AG20443 (cell line): ENCODE measurements at regions not wholly inside any gene's neighbourhood (a gene's known extent, or its start where the extent isn't known, plus 50 kb on each side); places are given as distances from the start of the nearest gene placed in this dataset.
"Not testable (repeated sequence)": the region's sequence is repeated elsewhere in the genome, so short reads cannot be mapped to it uniquely, and the experiment has no call there.

ENCODE experiments used
- DNase-seq: peaks from one replicate; pipeline ENCODE4 v3.0.0; 2012; ENCODE audit warnings: low spot score, mixed read lengths

DNA sequence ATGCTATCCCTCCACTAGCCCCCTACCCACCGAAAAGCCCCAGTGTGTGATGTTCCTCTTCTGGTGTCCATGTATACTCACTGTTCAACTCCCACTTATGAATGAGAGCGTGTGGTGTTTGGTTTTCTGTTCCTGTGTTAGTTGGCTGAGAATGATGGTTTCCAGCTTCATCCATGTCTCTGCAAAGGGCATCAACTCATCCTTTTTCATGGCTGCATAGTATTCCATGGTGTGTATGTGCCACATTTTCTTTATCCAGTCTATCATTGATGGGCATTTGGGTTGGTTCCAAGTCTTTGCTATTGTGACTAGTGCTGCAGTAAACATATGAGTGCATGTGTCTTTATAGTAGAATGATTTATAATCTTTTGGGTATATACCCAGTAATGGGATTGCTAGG is 599.3 kb upstream of the B3GAT1 start:
- not testable (repeated sequence) for DNase-seq

DNA sequence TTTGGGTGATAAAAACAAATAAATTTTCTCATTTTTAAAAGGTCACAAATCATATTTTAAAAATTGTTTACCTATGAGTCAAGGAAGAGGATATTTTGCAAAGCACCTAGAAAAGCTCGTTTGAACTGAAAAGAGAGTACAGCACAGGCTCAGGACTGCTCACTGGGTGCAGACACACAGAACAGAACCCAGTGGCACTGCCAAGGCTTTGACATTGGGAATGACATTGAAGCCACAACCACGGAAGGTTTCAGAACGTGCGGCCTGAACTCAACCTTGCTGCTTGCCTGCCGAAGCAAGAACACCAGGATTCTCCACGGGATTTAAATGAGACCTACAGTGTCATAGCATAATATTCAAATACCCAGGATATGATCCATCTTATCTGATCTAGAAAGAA is 597.1 kb upstream of the B3GAT1 start:
- no peak for DNase-seq

DNA sequence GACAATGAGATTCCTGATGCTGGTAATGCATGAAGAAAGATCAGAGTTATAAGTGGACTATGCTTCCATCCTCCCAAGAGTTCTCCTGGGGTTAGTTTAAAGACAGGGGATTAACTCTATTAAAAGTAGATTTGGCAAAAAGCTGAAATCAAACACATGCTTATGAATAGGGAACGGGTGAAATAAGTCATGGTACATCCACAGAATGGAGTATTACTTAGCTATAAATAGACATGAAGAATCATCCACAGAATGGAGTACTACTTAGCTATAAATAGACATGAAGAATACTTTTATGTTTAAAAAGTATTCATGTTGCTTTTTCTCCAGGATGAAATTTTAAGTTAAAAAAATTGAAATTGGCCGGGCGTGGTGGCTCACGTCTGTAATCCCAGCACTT is 596.4 kb upstream of the B3GAT1 start:
- DNase-seq, result no peak

DNA sequence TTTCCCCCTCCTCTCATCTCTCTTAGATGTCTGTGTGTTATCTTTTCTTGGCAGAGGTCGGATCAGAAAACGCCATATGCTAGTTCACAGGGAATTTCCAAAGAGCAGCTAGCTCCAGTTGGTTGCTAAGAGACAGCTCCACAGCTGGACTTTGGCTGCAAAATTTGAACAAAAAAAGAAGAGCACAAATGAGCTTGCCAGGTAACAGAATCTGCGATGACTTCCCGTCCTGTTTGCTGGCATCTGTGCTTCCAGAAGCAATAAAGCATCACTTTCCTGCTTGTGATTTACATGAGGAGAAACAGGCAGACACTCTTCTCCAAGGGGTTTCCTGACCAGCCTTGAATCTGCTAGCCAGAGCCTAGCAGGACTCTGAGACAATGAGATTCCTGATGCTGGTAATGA is 596.0 kb upstream of the B3GAT1 start:
- DNase-seq, result no peak

DNA sequence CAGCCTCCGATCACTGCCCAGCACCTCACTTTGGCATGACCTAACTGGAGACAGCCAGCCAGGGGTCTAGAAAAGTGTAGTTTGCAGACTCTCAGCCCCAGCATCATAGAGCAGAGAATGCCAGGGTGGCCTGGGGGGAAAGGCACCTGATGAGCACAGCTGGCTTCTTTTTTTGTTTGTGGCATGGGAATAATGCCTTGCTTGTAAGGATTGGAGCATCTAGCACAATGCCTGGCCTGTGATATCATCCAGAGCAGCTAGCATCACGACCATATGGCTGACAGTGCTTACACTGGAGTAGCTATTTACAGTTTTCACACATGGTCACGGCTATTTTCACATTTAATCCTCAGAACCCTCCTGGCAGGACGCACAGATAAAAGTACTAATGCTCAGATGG is 594.8 kb upstream of the B3GAT1 start:
- DNase-seq, result no peak

DNA sequence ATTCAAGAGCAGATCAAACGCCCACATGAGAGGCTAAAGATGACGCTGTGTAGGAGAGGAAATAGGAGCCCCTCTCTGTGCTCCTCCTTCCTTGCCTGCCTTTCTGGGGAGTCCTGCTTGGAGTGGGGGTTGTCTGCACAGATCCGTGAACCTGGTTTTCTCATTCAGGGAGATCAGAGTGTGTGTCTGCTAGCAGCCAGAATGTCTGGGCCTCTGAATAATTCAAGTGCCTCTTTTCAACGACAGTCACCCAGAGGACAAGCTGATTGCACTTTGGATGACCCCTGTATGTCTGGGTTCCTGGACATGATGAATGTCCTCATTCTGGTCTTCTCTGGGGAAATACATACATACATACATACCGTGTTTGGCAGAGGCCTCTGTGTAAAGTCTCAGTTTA is 592.5 kb upstream of the B3GAT1 start:
- DNase-seq, result no peak

DNA sequence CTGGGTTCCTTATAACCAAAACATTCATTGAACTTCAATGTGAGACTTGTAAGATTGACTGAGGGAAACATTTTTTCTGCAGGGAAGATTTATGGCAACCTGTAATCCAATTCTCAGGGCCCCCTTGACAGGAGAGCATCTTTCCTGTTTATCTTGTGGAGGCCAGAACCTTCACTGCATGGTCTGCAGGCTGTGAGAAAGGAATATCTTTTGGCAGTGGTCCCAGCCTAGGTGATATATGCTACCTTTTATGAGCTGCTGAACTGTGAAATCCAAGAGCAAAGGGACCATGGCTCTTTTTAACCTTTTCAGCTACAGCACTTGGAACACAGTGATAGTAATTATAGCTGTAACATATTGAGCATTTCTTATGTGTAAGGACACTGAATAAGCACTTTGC is 590.2 kb upstream of the B3GAT1 start:
- no peak for DNase-seq

DNA sequence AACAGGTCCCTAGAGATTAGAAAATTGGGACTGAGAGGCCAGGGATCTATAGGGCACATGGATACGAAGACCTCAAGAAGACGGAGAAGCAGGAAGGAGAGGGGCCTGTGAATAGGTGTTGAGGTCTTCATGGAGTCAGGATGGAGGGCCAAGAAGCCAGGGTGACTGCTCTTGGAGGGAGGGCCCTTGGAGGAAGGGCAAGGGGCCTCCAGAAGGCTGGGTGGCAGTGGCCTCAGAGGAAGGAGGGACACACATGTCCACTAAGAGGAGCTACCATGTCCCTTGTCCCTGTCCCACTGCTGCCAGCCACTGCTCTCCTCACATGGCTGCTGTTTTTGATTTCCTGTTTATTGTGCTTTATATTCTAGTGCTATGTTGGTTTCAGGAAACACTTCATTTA is 589.5 kb upstream of the B3GAT1 start:
- no peak for DNase-seq

DNA sequence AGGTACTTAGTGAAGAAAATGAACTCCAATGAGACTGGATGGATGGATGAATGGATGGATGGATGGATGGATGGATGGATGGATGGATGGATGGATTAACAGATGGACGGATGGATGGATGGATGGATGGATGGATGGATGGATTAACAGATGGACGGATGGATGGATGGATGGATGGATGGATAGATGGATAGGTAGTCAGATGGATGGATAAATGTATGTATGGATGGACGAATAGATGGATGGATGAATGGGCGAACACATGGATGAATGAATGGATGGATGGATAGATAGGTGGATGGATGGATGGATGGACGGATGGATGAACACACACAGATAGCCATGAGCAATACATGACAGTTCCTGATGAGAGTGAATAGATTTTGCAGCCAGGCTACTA is 589.0 kb upstream of the B3GAT1 start:
- DNase-seq, result not testable (repeated sequence)

DNA sequence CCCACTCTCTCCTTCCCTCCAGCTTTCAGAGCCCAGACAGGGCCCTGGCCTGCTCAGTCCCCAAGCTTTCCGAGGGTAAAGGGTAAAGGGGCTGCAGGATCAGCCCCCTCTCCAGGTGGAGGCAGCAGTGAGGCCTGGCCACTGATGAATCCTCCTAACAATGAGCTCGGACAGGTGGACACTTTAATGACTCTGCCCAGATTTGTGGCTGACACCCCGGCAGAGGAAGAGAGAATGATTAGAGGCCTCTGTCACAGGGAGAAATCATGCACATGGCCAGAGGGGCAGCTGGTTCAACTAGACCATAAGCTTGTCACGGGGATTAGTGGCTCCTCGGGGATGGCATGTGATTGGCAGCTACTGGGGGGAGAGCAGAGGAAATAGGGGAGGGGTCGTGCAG is 587.5 kb upstream of the B3GAT1 start:
- no peak for DNase-seq

DNA sequence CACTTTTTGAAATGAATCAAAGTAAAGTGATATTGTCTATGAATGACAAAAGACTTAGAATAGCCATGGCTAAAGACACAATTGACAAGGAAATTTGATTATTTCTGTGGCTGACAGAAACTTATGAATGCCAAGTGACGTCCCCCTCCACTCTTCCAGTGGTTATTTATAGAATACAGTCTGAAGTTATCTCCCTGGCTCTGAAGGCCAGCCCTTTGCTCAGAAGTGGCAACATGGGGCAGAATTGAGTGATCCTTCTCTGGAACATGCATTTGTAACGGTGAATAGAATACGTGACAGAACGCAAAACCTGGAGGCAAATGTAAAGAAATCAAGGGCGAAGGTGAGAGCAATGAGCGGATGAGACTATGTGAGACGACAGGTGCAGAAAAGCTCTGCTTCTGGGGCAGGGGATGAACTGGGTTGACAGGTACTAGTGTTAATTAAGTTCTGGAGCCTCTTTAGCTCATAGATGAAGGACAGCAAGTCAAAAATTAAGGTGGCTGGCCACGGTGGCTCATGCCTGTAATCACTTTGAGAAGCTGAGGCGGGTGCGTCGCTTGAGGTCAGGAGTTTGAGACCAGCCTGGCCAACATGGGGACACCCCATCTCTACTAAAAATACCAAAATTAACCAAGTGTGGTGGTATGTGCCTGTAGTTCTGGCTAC is 585.7 kb upstream of the B3GAT1 start:
- no peak for DNase-seq

DNA sequence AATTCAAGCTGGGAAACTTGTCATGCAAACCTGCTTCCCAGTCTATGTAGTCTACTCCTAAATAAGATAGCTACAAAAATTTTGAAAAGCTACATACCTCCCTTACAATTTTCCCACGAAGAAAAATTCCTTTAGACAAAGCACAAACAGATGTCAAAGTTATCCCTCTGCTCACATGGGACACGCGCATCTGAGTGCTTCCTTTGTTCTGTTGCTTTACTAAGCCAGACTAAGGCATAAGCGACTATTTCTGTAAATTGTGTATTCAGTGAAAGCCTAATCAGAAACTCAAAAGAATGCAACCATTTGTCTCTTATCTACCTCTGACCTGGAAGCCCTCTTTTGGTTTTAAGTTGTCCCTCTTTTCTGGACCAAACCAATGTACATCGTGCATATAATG is 583.7 kb upstream of the B3GAT1 start:
- DNase-seq, result no peak

DNA sequence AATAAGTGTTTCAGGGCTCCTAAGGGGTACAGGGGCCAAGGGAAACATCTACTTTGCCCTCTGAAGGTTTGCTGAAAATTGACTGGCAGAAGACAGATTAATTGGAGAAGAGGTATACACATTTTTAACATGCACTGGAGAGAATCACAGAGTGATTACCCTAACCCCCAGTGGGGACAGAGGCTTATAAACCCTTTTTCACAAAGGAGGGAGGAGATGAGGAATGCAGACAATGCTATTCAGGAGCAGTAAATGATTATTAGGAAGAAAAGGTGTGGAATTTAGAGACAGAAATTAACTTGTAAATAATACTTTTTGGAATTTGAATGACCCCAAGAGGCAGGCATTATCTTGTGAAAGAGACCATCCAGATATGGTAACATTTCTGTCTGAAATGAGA is 582.4 kb upstream of the B3GAT1 start:
- DNase-seq, result no peak

DNA sequence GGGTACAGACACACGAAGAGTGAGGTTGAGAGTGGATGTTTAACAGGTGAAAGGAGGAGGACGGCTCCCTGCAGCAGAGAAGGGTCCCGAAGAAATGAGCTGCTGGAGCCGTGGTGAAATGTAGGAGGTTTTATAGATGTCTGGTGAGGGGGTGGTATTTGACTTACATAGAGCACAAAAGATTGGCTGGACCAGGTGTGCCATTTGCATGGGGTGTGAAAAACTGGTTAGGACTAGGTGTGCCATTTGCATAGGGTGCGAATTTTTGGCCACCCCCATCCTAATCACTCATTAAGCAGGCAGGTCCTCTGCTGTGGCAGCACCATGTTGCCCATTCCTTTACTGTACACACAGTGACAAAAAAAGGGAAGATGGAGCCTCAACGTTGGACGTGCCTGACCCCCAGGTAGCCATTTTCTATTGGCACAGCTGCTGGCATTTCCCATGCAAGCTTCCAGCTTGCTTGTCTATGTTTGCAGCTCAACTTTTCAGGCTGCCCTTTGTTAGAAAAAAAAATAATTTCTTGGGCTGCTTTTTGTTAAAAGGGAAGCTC is 581.7 kb upstream of the B3GAT1 start:
- no peak for DNase-seq

DNA sequence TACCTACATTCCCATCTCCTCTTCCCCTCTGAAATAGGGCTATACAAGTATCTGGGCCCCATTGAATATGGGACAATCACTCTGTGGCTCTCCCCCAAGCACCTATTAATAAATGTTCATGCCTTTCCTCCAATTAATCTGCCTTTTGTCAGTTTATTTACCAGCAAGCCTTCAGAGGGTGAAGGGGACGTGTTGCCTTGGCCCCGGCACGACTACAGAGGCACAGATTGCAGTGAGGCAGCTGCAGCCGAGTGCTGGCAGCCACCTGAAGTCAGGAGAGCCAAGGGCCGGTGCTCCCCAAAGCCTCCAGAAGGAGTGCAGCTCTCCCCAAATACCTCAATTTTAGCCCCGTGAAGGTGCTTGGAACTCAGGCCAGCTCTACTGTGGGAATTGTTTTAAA is 580.9 kb upstream of the B3GAT1 start:
- no peak for DNase-seq

DNA sequence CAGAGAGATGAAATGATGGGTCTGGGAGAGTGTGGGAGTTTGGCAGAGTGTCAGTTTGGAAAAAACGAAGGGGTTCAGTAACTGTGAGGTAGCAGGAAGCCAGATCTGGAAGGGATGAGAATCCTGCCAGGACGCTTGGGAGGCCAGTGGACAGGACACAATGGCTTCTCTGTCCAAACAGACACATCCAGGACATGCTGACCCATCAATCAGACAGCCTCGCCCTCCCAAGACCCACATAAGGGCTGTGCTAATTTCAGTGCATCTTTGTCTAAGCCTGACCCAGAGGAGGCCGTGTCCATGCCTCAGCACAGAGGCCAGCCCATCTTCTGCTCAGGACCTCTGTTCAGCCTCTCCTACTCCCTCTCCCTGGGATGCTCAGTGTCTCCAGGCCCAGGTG is 576.5 kb upstream of the B3GAT1 start:
- DNase-seq, result no peak

DNA sequence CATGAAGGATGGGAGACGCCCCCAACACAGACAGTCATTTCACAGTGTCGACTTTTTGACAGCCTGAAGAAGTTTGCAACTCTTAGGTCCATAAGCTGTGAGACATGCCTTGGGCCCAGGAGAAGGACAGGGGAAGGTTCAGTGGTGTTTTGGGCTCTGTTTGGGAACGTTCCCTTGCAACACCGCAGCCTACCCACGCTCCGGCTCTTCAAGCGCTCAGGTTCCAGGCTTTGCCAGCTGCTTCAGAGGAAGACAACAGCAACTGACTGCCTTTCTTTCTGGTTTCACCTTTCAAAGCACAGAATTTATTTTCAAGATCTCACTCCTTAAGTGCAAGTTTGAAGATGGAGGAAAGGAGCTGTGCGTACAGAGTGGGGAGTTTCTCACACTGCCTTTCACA is 575.8 kb upstream of the B3GAT1 start:
- no peak for DNase-seq

DNA sequence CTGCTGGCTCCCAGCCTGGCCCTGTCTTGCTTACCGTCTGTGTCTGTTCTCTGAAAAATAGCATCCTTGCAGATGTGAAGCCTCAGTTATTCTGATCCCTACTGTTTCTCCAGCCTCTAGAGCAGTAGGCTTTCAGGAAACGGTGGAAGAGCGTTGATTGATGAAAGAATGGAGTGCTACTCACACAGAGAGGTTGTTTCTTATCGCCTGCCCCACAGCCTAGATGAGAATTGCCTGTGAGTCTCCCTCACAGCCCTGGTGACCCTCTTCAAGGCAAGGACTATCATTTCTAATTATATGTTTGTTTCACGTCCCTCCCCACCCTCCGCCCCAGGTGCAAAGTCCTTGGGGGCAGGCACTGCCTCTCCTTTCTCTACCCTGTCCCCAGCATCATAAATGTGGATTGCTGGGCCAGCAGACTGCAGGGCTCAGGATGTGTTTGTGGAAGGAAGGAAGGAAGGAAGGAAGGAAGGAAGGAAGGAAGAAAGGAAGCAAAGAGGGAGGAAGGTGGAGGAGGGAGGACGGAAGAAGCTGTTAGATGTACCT is 575.3 kb upstream of the B3GAT1 start:
- no peak for DNase-seq

DNA sequence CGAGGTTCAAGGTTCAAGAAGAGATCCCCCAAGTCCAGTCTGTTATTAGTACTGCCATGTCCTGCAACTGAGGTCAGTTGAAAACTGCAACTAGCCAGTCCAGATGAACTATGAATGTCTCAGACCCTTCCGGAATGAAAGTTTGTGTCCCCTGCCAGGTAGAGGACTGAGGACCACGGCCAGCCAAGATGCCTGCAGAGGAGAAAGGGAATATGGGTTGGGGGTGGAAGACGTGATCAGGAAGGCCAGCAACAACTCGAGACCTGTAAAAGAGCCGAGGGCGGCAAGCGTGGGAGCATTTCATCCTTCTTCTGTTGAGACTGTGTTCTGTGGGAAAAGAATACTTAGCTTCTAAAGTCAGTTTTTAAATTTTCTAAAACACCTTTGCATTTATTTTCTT is 572.4 kb upstream of the B3GAT1 start:
- no peak for DNase-seq

DNA sequence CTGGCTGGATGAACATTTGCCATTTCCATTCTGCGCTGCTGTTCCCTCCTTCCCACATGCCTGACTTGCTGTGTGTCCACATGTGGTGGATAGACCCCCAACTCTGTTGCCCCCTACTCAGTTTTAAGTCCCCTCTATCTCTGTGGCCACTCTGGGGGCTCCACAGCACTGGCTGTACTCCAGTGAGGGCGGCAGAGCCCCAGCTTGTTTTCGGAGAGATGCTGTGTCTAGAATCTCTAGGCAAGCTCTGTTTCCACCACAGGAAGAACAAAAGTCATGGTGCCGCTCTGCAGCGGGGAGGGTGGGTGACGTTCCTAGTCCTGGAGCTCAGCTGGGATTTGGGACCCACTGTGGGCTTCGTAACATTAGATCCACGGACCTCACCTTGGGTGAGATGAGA is 570.4 kb upstream of the B3GAT1 start:
- not testable (repeated sequence) for DNase-seq

DNA sequence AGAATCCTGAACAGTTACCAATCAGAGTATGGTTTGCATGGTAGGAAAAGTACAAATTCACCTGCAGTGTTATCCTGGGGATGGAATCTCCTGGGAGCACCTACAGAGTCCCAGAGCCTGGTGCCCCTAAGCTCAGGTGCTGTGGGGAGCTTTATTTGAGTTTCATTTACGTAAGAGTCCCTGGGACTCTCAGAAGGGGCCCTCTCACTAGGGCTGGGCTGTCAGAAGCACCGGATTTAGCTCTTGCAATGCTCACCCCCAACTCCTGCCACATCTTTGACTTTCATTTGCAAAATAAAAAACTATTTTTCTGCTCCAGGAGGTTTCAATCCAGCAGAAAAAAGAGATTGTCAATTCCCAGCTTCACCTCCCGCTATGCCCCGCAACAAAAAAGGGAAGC is 569.8 kb upstream of the B3GAT1 start:
- no peak for DNase-seq

DNA sequence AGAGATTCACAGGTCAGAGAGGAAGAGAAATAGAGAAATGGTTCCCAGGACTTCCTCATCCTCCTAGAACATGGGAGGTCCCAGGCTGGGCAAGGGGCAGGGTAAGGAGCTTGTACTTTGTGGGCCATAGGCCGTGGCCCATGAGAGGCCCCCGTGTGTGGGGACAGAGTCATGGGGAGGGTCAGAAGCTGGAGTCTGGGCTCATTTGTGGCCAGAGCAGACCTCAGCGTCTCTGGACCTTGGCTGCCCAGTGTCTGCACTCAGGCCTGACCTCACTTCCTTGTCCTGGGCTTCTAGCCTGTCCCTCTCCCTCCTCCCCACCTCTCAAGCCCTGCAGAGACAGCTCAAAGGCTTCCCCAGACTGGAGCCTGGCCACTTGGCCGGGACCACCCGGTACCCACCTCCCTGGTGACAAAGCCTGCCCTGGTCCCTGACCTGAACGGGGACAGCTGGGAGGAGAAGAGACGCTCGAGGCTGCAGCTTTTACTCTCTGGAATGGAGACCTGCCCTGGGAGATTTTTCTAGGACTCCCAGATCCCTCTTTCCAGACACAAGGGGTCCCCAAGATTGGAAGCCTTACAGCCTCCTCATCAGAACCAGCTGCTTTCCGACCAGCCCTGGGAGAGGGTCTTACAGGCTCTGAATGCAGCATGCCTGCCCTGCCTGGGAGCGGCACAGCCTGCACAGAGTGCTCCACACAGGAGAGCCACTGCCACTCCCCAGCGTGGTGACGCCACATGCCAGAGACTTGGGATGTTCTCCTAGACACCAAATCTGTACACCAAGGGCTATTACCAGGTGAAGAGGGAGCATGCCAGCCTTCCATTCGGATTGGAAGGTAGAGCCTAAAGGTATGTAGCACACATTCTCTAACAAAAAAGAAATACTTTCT is 569.0 kb upstream of the B3GAT1 start:
- no peak for DNase-seq

DNA sequence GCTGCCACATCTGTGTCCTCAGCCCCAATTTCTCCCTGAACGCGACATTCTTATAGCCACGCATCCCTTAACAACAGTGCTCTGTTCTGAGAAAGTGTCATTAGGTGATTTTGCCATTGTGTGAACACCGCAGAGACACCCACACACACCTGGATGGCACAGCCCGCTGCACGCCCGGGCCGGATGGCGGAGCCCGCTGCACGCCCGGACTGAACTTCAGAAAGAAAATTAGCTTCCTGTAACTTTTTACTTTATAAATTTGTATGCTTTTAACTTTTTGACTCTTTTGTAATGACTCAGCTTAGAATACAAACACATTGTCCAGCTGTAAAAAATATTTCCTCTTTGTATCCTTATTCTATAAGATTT is 567.0 kb upstream of the B3GAT1 start:
- not testable (repeated sequence) for DNase-seq
